HEK293T (cell line): ENCODE measurements at regions not wholly inside any gene's neighbourhood (a gene's known extent, or its start where the extent isn't known, plus 50 kb on each side); places are given as distances from the start of the nearest gene placed in this dataset.

ENCODE experiments used
- ARNT ChIP-seq: fragments of 450-650 bp; IDR thresholded peaks from 2 replicates; pipeline ENCODE4 v1.6.1; 2017; ENCODE audit warnings: mild to moderate bottlenecking
- FOXA1 ChIP-seq: fragments of 450-650 bp; IDR thresholded peaks from 2 replicates; pipeline ENCODE4 v1.6.1; 2016; ENCODE audit warnings: mild to moderate bottlenecking
- HDGF ChIP-seq: fragments of 450-650 bp; IDR thresholded peaks from 2 replicates; pipeline ENCODE4 v1.6.1; 2017; ENCODE audit warnings: antibody characterized with exemption, borderline replicate concordance
- SP1 ChIP-seq: fragments of 450-650 bp; IDR thresholded peaks from 2 replicates; pipeline ENCODE4 v1.6.1; 2017

DNA sequence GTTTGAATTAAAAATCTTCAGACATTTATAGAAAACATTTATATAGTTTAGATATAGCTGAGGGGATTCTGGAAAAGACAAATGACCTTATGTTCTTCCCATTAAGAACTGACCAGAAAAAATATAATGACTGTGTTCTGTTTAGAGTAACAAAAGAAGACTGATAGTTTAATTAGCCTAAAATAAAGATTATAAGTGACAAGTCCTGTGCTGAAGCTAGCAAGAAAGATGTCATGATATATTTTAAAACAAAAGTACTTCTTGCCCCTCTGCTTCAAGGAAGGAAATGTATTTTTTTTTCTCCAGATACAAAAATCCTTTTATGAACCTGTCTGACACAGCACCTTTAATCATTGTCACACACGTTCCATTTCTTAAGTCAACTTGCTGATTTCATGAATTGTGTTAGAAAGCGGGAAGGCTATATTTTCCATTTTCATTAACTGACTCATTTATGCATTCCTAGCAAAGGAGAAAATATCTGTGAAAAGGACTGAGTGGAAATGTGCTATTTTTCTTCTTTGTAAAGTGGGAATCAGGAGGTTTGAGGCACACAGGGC lies 690.7 kb upstream of the GOT2 start:
- TF ChIP-seq SP1 (no peak), FOXA1 (no peak), HDGF (no peak), ARNT (no peak)
